HG03175 (cell line): ENCODE measurements at regions not wholly inside any gene's neighbourhood (a gene's known extent, or its start where the extent isn't known, plus 50 kb on each side); places are given as distances from the start of the nearest gene placed in this dataset.

Experiments used
- ATAC-seq: cut with Tn5 transposase; IDR thresholded peaks from one replicate; pipeline ENCODE4 v1.9.1; 2021; ENCODE audit warnings: mild to moderate bottlenecking, moderate library complexity; ENCODE audit not compliant: unreplicated experiment

DNA sequence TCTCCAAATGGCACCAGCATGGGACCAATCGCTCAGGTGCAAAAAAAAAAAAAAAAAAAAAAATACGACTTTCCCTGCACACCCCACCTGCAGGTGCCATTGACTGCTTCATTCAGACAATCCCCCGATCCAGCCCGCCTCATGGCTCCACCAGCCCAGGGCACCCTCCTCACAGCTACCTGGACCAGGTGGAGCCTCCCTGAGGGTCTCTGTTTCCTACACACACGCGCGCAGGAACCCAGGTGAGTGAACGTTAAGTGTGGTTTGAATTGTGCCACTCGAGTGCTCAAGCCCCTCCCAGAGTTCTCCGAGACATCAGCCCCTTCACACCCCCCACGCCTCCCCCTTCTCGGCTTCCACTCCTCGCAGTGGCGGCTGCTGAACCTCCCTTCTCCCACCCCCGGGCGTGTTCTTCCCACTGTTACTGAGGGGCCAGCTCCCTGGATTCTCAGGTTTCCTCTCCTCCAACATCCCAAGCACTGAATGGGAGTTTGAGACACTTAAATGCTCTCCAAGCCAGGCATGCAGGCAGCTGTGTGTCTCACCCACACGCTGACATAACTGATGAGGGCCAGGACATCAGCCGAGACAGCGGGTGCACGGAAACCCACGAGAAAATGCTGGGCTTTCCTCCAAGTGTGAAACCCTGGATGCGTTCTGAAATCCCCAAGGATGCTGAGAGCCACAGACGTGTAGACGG is 88.8 kb upstream of the SNTG2 start:
- no peak for ATAC-seq

DNA sequence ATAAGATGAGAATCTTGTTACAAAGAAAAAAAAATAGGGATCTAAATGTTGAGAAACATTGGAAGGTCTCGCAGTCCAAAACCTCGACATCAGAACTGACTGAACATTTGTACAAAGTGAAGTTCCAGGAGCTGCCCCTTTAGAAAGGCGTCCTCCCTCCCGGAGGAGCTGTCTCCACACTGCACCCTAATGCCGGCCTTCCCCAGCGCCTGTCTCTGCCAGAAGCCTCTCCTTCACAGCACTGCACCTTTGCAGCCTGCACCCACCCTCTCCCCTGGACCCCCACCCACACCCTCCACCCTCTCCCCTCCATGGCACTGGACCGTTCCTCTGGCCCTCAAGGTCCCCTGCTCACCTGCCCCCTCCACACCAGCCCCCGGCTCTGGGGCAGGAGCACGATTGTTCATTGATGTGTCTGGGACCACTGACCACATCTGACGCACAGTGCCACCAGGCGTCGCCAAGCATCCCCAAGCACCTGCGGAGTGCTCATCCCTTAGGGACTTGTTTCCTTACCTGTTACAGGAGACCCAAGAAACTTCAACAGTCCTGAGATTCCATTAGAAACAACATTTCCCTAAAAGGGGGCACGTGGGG is 90.3 kb upstream of the SNTG2 start:
- ATAC-seq = no peak

DNA sequence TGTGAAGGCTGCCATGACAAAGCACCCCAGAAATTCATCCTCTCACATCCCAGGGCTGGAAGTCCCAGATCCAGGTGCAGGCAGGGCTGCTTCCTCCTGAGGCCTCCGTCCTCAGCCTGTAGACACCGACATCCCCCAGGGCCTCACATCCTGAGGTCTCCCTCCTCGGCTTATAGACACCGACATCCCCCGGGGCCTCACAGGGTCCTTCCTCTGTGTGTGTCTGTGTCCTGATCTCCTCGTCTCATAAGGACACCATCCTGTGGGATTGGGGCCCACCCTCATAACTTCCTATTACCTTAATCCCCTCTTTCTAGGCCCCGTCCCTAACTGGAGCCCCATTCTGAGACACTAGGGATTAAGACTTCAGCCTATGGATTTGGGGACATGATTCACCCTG is 92.0 kb upstream of the SNTG2 start:
- ATAC-seq = no peak

DNA sequence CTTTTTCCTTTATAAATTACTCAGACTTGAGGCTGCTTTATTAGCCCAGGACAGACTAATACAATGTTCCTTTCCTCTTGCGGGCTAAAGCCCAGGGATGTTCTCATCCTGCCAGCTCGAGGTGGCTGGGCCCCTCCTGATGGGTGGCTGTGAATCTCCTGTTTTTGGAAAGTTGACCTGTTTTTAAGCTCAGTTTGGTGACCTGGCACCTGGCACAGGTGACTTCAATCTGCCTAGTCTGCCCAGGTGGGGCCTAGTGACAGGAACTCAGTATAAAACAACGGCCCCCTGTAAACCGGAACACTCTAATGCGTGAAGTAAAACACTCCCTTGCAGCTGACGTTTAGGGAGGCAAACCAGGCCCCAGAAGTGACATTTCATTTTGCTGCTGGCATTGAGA is 92.7 kb upstream of the SNTG2 start:
- no peak for ATAC-seq

DNA sequence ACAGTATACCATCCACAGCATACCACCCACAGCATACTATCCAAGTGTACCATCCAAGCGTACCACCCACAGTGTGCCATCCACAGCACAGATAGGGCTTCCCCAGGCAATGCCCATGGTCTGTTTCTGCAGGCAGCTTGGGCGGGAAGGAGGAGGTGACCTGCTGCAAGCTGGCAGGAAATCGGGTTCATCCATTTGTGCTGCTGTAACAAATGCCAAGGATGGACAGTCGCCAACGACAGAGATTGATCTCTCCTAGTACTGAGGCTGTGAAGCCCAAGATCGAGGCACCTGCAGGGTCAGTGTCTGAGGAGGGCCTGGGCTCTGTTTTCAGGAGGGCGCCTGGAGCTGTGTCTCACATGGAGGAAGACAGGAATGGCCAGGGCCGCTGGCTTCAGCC is 93.6 kb upstream of the SNTG2 start:
- no peak for ATAC-seq

DNA sequence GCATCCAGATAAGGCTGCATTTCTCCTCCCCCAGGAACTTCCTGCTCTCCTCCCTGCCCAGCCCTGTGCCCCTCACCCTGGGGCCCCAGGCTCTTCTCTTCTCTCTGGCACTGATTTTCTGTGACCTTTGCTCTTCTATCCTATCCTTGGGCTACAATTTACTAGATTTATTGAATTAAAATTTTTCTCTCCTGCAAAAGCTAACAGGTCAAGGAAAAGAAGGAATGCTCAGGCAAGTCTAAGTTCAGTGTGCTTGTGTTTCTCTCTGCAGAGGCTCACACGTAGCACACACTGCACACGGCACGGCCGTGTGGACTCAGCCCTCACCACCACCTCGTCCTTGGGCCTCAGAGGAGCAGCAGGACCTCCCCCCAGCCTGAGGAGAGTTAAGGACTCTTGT is 94.2 kb upstream of the SNTG2 start:
- no peak for ATAC-seq

DNA sequence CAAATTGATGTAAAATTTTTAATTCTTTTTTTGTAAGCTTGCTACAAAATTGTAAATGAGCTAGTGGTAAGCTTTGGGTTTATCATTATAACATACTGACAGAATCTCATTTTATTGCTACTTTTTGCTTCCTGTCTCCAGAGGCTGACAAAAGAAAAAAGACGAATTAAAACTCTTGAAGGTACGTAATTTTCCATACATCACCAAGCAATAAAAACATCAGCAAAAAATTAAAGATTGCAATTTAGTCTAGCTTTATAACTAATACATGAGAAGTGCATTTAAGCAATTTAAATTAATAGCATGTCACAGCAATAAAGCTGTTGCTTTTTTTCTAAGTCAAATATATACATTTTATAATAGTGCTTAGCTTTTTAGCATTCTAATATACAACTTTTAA is 94.6 kb upstream of the SNTG2 start:
- no peak for ATAC-seq

DNA sequence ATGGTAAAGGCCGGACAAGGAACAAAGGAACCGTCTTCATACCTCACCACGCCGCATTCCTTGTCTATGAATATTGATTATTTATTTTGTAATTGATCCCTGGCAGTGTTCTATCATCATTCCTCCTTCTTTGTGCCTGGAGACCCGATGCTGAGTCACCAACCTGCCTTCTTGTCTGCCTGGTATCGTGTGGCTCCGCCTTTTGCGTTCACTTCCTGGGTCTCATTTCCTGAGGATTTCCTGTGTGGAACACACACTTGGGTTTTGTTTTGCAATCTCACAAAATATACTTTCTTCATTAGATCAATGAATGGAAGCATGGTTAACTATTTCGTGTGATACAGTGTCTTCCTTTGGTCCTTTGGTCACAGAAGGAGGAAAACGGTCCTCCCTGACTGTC is 95.5 kb upstream of the SNTG2 start:
- no peak for ATAC-seq

DNA sequence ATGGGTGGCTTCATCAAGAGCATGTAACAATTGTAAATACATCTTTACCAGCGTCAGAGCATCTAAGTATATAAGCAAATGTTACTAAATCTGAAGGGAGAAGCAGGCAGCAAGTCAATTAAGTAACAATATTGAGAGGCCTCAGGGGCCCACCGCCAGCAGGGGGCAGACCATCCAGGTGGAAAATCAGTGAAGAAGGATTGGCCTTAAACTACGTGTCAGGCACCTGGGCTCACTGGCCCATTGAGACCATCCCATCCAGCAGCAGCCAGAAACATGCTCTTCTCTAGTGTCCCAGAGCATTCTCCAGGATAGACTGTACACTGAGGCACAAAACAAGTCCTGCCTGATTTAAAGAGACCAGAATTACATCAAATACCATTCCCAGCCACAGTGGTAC is 96.2 kb upstream of the SNTG2 start:
- peak; percentile 47 for ATAC-seq

DNA sequence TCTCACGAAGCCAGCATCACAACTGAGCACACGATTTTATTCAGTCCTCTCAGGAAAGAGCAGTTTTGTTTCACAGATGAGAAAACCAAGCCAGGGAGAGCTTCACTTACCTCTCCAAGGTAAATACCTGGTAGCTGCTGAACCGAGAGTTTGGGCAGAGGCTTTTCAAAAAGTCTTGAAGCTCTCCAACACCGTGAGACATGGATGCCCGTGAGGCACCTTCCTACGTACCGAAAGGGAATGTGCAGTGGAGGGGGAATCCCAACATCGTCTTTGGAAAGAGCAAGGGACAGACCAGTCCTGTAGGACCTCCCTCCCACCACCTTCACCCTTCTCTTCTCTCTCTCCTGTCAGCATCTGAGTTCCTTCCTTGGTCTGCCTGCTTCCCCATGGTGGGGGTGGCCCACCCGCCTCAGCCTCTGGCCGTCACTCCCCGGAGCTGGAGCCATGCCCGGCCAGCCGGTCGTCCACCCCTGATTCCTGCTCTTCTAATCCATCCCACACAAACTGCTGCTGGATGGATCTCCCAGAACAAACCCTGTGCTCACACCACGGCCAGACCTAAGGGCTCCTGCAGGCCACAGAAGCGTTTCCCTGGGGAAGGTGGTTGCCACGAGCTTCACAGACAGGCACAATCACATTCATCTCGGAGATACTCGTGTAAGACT is 97.3 kb upstream of the SNTG2 start:
- ATAC-seq = no peak

DNA sequence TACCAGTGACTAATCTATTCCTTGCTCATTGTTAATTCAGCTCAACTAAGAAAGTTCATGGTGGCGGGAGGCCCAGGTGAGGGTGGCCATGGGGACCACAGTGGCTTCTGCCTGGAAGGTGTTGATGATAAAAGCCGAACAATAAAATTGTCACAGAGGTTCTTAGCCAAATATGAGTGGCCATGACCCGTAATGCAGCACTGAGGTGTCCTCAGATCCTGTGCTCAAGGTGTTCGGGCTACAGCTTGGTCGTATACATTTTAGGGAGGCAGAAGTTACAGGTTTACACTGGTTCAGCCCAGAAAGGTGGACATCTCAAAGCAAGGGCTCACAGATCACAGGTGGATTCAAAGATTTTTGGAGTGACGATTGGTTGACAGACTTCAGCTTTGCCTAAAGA is 98.5 kb upstream of the SNTG2 start:
- ATAC-seq = no peak

DNA sequence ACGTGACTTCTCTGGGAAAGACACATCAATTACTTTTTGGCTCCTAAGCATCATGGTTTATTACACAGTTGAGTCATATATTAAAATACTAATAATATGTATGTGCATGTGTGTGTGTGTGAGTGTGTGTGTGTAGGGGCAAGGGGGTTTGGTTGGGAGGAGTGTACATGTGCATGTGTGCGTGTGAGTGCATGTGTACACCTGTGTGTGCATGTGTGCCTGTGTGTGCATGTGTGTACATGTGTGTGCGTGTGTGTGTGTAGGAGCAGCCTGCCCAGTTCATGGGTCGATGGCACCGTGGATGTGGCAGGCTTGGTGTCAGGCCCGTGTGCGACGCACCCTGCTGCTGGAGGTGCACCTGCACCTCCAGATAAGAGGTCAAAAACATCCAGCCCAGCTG is 99.0 kb upstream of the SNTG2 start:
- no peak for ATAC-seq

DNA sequence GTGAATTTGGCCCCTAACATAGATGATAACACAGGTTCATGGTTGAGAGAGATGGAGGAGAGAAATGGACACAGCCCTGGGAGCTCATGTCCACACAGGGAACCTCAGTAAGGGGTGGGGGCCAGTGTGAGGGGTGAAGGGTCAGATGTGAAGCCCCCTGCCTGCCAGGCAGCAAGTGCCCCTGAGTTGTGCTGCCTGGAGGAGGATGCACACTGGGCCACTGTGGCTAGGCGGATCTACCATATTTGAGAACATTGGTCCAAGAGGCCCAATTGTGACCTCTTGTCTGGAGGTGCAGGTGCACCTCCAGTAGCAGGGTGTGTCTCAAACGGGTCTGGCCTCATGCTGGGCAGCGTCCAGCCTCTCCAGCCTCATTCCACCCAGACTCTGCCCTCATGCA is 99.6 kb upstream of the SNTG2 start:
- ATAC-seq = no peak

DNA sequence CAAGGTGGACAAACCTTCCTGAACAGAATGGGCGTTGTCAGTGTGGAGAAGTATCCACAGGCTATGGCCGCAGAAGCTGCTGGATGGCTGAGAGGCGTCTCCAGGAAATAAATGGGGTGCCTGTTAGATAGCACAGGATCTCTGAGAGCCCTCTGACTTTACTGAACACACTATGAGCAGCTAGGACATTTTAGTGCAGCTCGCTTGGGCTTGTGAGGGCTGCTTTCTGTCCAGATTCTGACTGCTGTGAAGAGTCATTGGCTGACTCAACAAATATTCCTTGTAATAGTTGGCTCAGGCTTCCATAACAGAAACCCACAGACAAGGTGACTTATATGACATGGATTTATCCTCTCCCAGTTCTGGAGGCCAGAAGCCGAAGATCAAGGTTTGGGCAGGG is 100.2 kb upstream of the SNTG2 start:
- ATAC-seq = no peak

DNA sequence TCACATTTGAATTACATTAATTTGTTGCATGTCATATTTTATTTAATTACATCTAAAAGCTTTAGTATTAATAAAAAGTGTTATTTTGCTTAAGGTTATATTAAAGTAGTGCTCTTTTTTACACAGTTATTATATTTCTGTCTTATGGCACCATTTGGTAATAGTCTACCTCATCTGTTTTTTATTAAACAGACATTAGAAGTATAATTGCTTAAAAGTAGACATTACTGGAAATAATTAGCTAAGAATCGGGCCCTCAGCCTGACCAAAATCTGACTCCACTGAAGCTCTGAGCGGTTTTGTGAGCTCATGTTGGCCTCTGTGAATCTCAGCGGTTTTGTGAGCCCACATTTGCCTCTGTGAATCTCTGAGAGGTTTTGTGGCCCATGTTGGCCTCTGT is 102.5 kb upstream of the SNTG2 start:
- ATAC-seq = no peak

DNA sequence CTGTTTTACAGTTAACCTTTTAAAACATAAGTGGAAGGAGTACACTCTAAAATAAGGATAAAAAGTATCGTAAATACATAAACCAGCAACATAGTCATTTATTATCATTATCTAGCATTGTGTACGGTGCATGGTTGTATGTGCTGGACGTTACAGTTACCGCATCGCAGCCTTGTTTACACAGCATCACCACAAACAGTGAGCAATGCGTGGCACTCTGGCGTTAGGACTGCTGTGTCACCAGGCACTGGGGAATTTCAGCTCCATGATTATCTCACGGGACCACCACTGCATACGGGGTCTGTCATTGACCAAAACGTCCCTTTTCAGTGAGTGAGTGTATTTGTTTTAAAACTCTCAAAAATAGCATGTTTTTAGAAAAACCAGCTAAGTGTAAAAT is 103.0 kb upstream of the SNTG2 start:
- no peak for ATAC-seq

DNA sequence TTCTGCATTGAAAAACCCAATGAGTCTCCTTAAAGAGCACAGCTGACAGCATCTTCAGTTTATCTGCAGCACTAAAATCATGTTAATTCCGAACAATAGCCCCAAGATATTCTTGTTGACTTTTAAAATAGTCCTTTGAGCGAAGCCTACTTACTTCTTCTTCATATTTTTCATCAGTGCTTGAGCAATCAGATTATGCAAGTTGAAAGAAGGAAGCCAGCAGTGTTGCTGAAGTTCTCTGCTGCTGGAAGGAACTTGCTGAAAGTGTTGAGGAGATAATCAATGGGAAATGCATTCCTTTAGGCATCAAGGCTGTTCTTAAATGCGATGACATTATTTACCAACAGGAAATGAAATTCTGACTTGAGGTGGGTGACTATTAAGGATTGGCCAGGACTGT is 105.9 kb upstream of the SNTG2 start:
- no peak for ATAC-seq

DNA sequence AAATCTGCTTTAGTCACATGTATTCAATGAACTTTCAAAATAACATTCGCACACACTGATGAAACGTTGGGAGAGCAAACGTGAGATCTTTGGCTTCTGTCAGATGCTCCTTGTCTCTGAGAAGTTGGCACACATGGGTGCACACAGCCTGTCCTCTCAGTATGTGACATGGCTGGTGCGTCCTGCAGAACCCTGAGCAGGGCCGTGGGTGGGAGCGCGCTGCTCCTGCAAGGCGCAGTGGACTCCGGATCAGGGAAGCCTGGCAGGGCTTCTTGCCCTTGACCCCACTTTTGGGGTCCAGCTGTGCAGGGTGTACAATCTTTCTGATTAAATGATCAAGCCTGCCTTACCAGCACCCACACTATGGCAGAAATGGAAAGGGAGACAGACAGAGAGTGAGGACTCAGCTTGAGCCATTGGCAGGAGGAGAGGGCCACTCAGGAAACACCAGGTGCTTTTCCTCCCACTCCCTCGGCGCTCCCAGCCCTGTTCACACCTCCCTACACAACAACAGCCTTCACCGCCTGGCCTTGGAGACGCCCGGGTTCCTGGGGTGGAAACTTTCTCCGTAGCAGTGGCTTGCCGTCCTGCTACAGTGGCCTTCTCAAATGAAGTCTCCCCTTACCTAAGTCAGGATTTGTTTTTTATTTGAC is 108.4 kb upstream of the SNTG2 start:
- ATAC-seq = no peak

DNA sequence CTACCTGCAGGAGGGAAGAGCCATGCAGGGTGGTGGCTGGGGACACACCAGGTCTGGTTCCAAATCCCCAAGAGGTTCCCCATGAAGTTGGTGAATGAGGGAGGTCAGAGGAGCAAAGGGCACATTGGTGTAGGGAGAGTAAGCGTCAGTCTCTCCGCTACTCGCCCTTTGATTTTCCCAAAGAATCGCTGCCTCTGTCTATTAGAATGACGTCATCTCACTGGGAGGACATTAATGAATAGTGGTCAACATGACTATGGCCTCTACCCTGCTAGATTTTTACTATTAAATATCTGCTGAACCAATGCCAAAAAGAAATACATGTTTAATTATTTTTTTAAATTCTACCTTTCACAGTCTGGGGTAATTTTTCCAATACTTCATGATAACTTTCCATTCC is 109.6 kb upstream of the SNTG2 start:
- no peak for ATAC-seq

DNA sequence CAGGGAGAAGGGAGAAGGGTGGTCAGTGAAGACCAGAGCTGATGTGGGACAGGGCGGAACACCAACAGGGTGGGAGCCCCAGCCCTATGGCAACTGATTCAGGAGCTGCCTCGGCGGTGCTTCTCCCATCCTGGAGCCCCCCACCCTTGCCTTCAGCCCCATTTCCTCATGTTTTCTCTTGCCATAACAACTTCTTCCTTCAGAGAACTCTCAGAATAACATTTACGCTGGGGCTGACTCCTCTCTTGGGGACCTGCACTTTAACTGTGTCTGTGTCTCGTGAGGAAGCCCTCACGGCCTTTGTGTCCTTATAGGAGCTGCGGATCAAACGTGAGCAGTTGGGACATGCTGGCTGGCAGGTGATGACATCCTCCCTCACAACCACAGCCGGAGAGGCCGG is 116.4 kb upstream of the SNTG2 start:
- no peak for ATAC-seq

DNA sequence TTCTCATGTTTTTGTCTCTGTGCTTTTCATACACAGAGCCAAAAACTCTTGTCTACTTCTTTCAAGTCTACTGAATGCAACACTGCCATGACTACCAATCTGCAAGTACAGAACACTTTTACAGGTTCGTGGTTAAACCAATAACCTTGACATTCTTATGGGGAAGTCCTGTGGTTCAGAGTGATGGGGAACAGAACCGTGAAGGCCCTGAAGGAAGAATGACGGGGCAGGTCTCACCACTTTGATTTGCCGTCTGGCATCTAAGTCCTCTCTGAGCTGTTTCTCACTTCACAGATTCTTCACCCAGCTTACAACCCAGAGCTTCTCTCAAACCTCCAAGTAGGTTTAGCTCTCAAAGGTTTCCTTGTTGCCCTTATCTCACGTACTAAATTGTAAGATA is 117.5 kb upstream of the SNTG2 start:
- ATAC-seq = no peak

DNA sequence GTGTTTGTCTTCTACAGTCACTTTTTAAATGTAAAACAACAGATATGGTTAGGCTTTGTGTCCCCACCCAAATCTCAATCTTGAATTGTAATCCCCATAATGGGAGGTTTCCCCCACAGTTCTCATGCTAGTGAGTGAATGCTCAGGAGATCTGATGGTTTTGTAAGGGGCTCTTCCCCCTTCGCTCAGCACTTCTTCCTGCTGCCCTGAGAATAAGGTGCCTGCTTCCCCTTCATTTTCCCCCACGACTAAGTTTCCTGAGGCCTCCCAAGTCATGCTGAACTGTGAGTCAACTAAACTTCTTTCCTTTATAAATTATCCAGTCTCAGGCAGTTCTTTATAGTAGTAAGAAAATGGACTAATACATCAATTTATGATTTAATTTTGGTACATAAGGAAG is 118.0 kb upstream of the SNTG2 start:
- no peak for ATAC-seq
